GM12878 (cell line): ENCODE measurements at regions not wholly inside any gene's neighbourhood (a gene's known extent, or its start where the extent isn't known, plus 50 kb on each side); places are given as distances from the start of the nearest gene placed in this dataset.

Source experiments
- ATAC-seq: fragments of 200-7000 bp; cut with Tn5 transposase; 3 replicates; pipeline ENCODE4 v1.9.1; 2020; ENCODE audit warnings: mild to moderate bottlenecking, moderate library complexity
- BruUV-seq: library from RNA; stranded (reverse); fragments of 400-500 nt; replicated peaks from 2 replicates; lab custom pipeline; 2021; lab: Mats Ljungman, UMichigan
- CTCF ChIA-PET: fragments of 300-600 bp; sonication (Branson Sonifier 250); formaldehyde crosslinking; extraction: SDS; loops from one replicate; lab custom pipeline; 2021; ENCODE audit warnings: inconsistent platforms; lab: Yijun Ruan, JAX
- POLR2A ChIA-PET: fragments of 350-600 bp; formaldehyde crosslinking; extraction: SDS; loops from one replicate; lab custom pipeline; 2021; ENCODE audit warnings: inconsistent platforms; lab: Charles Lee
- RAD21 ChIA-PET: fragments of 300-600 bp; sonication (Branson Sonifier 250); formaldehyde crosslinking; loops from one replicate; lab custom pipeline; 2023; ENCODE audit warnings: antibody characterized with exemption; ENCODE audit not compliant: unreplicated experiment; lab: Charles Lee
- SMC1A ChIA-PET: fragments of 300-600 bp; sonication (Branson Sonifier 250); formaldehyde crosslinking; loops from one replicate; lab custom pipeline; 2023; ENCODE audit not compliant: unreplicated experiment, uncharacterized antibody; lab: Charles Lee
- DNase-seq: peaks from one replicate; pipeline ENCODE4 v3.0.0-alpha.2; 2011; ENCODE audit warnings: low read depth, low spot score
- FAIRE-seq: peaks from 3 replicates; lab custom pipeline; 2011; peaks lifted over from hg19 to GRCh38; lab: Jason Lieb, UNC
- H2AFZ ChIP-seq: 2 replicates; pipeline ENCODE4 v1.6.0; 2011; ENCODE audit warnings: low read depth, low read length, control low read depth; ENCODE audit not compliant: control insufficient read depth
- H3K27ac ChIP-seq: 2 replicates; pipeline ENCODE4 v1.5.1; 2011; ENCODE audit warnings: control low read depth; ENCODE audit not compliant: control insufficient read depth, insufficient read depth
- H3K27me3 ChIP-seq, 2 experiments: replicated peaks in 1 of 2; 2 replicates each; pipeline versions ENCODE4 v1.6.0 to v1.6.1; 2011; ENCODE audit warnings: low read length in 1 of 2; ENCODE audit not compliant: control insufficient read depth in 2 of 2, insufficient read depth in 2 of 2
- H3K36me3 ChIP-seq, 2 experiments: 2 replicates each; pipeline ENCODE4 v1.5.1; 2011; ENCODE audit warnings: low read length in 1 of 2; ENCODE audit not compliant: control insufficient read depth in 2 of 2, insufficient read depth in 2 of 2
- H3K4me1 ChIP-seq: 2 replicates; pipeline ENCODE4 v1.6.1; 2011; ENCODE audit warnings: mild to moderate bottlenecking, low read length, moderate library complexity, mixed read lengths; ENCODE audit not compliant: control insufficient read depth, insufficient read depth
- H3K4me2 ChIP-seq: 2 replicates; pipeline ENCODE4 v1.6.0; 2011; ENCODE audit warnings: control low read depth; ENCODE audit not compliant: control insufficient read depth, insufficient read depth
- H3K4me3 ChIP-seq: fragments of 200-600 bp; sonication (generic); 2 replicates; pipeline ENCODE4 v1.5.1; 2016
- H3K79me2 ChIP-seq: 2 replicates; pipeline ENCODE4 v1.6.0; 2011; ENCODE audit warnings: low read length; ENCODE audit not compliant: control insufficient read depth, insufficient read depth
- H3K9ac ChIP-seq: 2 replicates; pipeline ENCODE4 v1.8.0; 2011; ENCODE audit warnings: low read length, control low read depth, mixed read lengths; ENCODE audit not compliant: control insufficient read depth, insufficient read depth
- H3K9me3 ChIP-seq: replicated peaks from 3 replicates; pipeline ENCODE4 v1.5.1; 2011; ENCODE audit warnings: mild to moderate bottlenecking, low read length; ENCODE audit not compliant: control insufficient read depth, insufficient read depth
- H4K20me1 ChIP-seq: 2 replicates; pipeline ENCODE4 v1.6.0; 2011; ENCODE audit not compliant: control insufficient read depth, insufficient read depth
- CREM ChIP-seq: IDR thresholded peaks from 2 replicates; pipeline ENCODE4 v1.6.1; 2014; ENCODE audit warnings: antibody characterized with exemption, low read depth
- SMARCA5 ChIP-seq: fragments of 450-650 bp; IDR thresholded peaks from 2 replicates; pipeline ENCODE4 v1.6.1; 2017; ENCODE audit warnings: mild to moderate bottlenecking
- SMC3 ChIP-seq: IDR thresholded peaks from 2 replicates; pipeline ENCODE4 v1.6.1; 2011; ENCODE audit warnings: low read length, improper control_type of control experiment, borderline replicate concordance
- SREBF1 ChIP-seq: IDR thresholded peaks from 2 replicates; pipeline ENCODE4 v1.6.1; 2012; ENCODE audit warnings: mild to moderate bottlenecking, low read length
- TARDBP ChIP-seq: IDR thresholded peaks from 2 replicates; pipeline ENCODE4 v1.6.1; 2016; ENCODE audit warnings: borderline replicate concordance
- ZBTB40 ChIP-seq: fragments of 450-650 bp; IDR thresholded peaks from 2 replicates; pipeline ENCODE4 v1.6.1; 2016; ENCODE audit warnings: mild to moderate bottlenecking, moderate library complexity, borderline replicate concordance
- ZNF207 ChIP-seq: fragments of 450-650 bp; IDR thresholded peaks from 2 replicates; pipeline ENCODE4 v1.6.1; 2014; ENCODE audit warnings: antibody characterized with exemption, mild to moderate bottlenecking, borderline replicate concordance
- in situ Hi-C: fragments of 300-500 bp; cut with MboI; formaldehyde crosslinking; loops from 9 replicates; pipeline ENCODE4 v1.14.3; 2018; ENCODE audit warnings: mixed read lengths
- intact Hi-C: fragments of 100-400 bp; cut with micrococcal nuclease; formaldehyde crosslinking; loops from one replicate; pipeline ENCODE4 v1.14.2; 2022; ENCODE audit not compliant: unreplicated experiment
- TF ChIP-seq, protein P1 (sequence below): fragments of 450-650 bp; conservative IDR thresholded peaks from 2 replicates; pipeline ENCODE4 v1.6.1; 2017; ENCODE audit warnings: mild to moderate bottlenecking, moderate library complexity

- Histone ChIP-seq H3K36me3 (no peaks in the 10 kb centered on the region), H3K4me2 (no peak overlapping the region), H3K4me3 (no peak overlapping the region), H3K79me2 (no peaks in the 10 kb centered on the region), H3K9me3 (no peaks in the 10 kb centered on the region), H4K20me1 (no peaks in the 10 kb centered on the region), H3K27ac (no peak overlapping the region), H3K4me1 (no peaks in the 10 kb centered on the region), H3K27me3 (no peaks in the 10 kb centered on the region), H3K9ac (no peak overlapping the region), H2AFZ (no peak overlapping the region)
- in situ Hi-C loops, result no loop called here
- no TSS peak for BruUV-seq
- RAD21 ChIA-PET, result no interaction called here
- POLR2A ChIA-PET, result no interaction called here
- no peak for FAIRE-seq
- CTCF ChIA-PET, result no interaction called here
- DNase-seq, result no peak
- ATAC-seq, result no peak
- intact Hi-C loops, result no loop called here
- TF ChIP-seq SMC3, result no peak
- no peak for TF ChIP-seq ZBTB40
- no peak for TF ChIP-seq TARDBP
- TF ChIP-seq SREBF1, result no peak
- TF ChIP-seq ZNF207, result no peak
- no peak for TF ChIP-seq CREM
- no peak for TF ChIP-seq SMARCA5
- TF ChIP-seq, protein P1, sequence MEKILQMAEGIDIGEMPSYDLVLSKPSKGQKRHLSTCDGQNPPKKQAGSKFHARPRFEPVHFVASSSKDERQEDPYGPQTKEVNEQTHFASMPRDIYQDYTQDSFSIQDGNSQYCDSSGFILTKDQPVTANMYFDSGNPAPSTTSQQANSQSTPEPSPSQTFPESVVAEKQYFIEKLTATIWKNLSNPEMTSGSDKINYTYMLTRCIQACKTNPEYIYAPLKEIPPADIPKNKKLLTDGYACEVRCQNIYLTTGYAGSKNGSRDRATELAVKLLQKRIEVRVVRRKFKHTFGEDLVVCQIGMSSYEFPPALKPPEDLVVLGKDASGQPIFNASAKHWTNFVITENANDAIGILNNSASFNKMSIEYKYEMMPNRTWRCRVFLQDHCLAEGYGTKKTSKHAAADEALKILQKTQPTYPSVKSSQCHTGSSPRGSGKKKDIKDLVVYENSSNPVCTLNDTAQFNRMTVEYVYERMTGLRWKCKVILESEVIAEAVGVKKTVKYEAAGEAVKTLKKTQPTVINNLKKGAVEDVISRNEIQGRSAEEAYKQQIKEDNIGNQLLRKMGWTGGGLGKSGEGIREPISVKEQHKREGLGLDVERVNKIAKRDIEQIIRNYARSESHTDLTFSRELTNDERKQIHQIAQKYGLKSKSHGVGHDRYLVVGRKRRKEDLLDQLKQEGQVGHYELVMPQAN, result no peak
- TF ChIP-seq, all 136 proteins: peak for 0
- SMC1A ChIA-PET, result interaction anchor here (1.0 kb wide), 1 partner anchor 9 kb away, joined by 3 read pairs; no protein-coding TSS in a partner anchor
These were observed 474.1 kb downstream of the IRS1 start for GRCh38 chr2:226325526-226325925.
